Cardiac muscle cell (in vitro differentiated cells and primary cell): ENCODE measurements at regions not wholly inside any gene's neighbourhood (a gene's known extent, or its start where the extent isn't known, plus 50 kb on each side); places are given as distances from the start of the nearest gene placed in this dataset.

Source experiments
- DNase-seq, 2 donors: peaks; one replicate each; pipeline versions ENCODE4 v3.0.0 to v3.0.0-alpha.2; 2010 to 2017; ENCODE audit warnings: low read depth in 1 of 2, low spot score in 1 of 2
- H3K27ac ChIP-seq: fragments of 200-600 bp; sonication (generic); 2 replicates; pipeline ENCODE4 v1.5.1; 2016
- H3K27me3 ChIP-seq: fragments of 200-600 bp; sonication (generic); 2 replicates; pipeline ENCODE4 v1.6.0; 2016; ENCODE audit warnings: control low read depth
- H3K36me3 ChIP-seq: fragments of 200-600 bp; sonication (generic); 2 replicates; pipeline ENCODE4 v1.5.1; 2016; ENCODE audit warnings: control low read depth
- H3K4me1 ChIP-seq: fragments of 200-600 bp; sonication (generic); 2 replicates; pipeline ENCODE4 v1.8.1; 2017; ENCODE audit warnings: low read depth, mild to moderate bottlenecking, mixed run types
- H3K4me3 ChIP-seq: fragments of 200-600 bp; sonication (generic); 2 replicates; pipeline ENCODE4 v1.5.1; 2016; ENCODE audit warnings: mild to moderate bottlenecking
- H3K9me3 ChIP-seq: fragments of 200-600 bp; sonication (generic); 2 replicates; pipeline ENCODE4 v1.5.1; 2017; ENCODE audit warnings: low read depth, mild to moderate bottlenecking, control low read depth
- TF ChIP-seq, protein P1 (sequence below): IDR thresholded peaks from 2 replicates; pipeline ENCODE4 v1.5.1; 2012; ENCODE audit warnings: low read depth, mild to moderate bottlenecking, low read length

DNA sequence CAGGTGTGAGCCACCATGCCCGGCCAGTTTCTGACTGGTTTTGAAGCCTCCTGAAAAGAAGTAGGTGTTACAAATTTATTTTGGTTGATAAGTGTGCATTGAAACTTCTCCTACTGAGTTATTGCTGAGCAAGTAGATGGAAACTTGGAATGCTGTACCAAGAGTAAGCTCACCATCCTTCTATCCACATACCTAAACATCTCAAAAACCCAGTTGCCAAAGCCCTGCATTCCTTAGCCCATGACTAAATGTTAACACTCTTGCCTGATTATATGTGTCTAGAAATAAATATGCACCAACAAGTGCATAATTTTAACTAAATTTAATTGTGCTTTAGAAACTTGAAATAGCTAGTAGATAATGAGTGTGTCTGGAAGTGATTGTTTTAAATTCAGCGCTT, 357.8 kb downstream of the DUSP6 start:
- Histone ChIP-seq H3K36me3 (no peaks in the 10 kb centered on the region), H3K4me1 (peaks cover 7% of the 10 kb centered on the region), H3K27ac (no peak overlapping the region), H3K27me3 (no peaks in the 10 kb centered on the region), H3K4me3 (no peak overlapping the region), H3K9me3 (no peaks in the 10 kb centered on the region)
- TF ChIP-seq, protein P1, sequence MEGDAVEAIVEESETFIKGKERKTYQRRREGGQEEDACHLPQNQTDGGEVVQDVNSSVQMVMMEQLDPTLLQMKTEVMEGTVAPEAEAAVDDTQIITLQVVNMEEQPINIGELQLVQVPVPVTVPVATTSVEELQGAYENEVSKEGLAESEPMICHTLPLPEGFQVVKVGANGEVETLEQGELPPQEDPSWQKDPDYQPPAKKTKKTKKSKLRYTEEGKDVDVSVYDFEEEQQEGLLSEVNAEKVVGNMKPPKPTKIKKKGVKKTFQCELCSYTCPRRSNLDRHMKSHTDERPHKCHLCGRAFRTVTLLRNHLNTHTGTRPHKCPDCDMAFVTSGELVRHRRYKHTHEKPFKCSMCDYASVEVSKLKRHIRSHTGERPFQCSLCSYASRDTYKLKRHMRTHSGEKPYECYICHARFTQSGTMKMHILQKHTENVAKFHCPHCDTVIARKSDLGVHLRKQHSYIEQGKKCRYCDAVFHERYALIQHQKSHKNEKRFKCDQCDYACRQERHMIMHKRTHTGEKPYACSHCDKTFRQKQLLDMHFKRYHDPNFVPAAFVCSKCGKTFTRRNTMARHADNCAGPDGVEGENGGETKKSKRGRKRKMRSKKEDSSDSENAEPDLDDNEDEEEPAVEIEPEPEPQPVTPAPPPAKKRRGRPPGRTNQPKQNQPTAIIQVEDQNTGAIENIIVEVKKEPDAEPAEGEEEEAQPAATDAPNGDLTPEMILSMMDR = no peak
- DNase-seq = peak in 1 of 2 donors; percentile 16

DNA sequence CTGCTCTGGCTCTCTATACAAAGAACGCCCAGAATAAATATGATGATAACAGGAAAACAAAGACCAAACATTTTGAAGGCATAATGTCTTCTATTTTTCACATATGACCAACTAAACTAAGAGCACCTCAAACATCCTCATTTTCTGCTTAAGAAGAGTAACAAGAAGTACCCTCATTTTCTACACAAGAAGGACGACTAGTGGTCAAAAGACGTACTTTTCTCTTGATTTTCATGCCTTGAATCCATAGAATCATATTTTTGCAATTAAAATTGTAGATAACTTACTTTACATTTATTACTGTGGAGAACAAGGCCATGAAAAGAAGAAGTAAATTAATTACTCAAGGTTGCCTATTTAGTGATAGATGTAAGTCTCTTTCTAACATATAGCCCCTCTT, 358.6 kb downstream of the DUSP6 start:
- H3K36me3 ChIP-seq = no peaks in the 10 kb centered on the region
- H3K4me3 ChIP-seq = no peak overlapping the region
- peaks cover 7% of the 10 kb centered on the region for H3K4me1 ChIP-seq
- peak; percentile 43 to 80 for DNase-seq
- H3K27me3 ChIP-seq = no peaks in the 10 kb centered on the region
- H3K27ac ChIP-seq = no peak overlapping the region
- TF ChIP-seq, protein P1 = peak; percentile 56
- H3K9me3 ChIP-seq = no peaks in the 10 kb centered on the region

DNA sequence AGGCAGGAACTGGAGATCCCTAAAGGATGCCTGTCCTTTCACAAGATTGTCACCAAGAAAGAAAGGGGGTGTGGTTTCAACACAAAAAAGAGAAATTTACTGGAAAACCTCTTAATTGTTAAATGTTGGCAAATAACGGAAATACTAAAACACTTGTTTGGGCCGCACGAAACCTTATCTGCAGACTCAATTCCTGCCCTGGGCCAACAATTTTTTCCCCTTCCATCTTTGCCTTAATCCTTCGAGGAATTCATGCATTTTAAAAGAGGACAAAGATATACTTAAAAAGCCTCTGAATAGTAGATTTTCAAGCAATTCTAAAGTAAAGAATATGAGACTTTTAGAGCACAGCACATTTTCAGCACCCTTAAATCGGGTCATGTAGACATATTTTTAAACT, 366.2 kb downstream of the DUSP6 start:
- TF ChIP-seq, protein P1 = no peak

DNA sequence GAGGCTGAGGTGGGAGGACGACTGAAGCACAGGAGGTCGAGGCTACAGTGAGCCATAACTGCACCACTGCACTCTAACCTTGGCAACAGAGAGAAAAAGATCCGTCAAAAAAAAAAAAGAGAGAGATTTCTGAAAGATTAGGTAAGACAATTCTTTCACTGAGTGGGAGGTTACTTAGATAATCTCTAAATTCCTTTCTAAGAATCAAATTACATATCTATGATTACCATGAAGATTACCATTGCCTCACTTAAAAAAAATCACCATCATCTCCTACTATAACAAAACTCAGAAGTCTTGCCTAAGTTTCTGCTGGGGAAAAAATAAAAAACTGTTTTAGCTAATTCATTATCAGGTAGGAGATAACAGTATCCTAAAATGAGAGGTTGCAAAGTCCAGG, 366.7 kb downstream of the DUSP6 start:
- no peaks in the 10 kb centered on the region for H3K27me3 ChIP-seq
- no peak for DNase-seq
- H3K36me3 ChIP-seq = no peaks in the 10 kb centered on the region
- no peak overlapping the region for H3K27ac ChIP-seq
- no peak overlapping the region for H3K4me3 ChIP-seq
- TF ChIP-seq, protein P1 = no peak
- no peaks in the 10 kb centered on the region for H3K4me1 ChIP-seq
- H3K9me3 ChIP-seq = no peaks in the 10 kb centered on the region

More for the DNA sequence above, 366.2 kb downstream of the DUSP6 start:
- peak in 1 of 2 donors; percentile 65 for DNase-seq
- H3K36me3 ChIP-seq = no peaks in the 10 kb centered on the region
- H3K27ac ChIP-seq = no peak overlapping the region
- H3K27me3 ChIP-seq = no peaks in the 10 kb centered on the region
- no peaks in the 10 kb centered on the region for H3K9me3 ChIP-seq
- H3K4me3 ChIP-seq = no peak overlapping the region
- no peaks in the 10 kb centered on the region for H3K4me1 ChIP-seq

DNA sequence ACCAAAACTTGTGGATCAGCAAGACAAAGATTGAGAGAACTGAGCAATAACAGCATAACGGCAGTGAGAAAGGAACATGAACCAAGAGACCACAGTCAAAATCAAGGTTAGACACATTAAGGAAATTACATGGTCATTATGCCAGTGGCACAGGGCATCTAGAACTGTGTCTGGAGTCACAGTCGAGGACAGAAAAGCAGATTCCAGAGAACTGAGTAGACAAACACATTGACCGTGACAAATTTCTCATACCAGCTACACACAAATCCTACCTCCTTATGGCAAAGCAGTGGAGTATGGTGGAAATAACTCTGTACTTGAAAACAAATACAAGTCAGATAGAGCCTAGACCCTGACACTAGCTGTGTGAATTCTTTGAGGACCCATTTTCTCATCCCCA, 367.3 kb downstream of the DUSP6 start:
- TF ChIP-seq, protein P1 = no peak
- Histone ChIP-seq H3K27ac (no peak overlapping the region), H3K27me3 (no peaks in the 10 kb centered on the region), H3K4me1 (no peaks in the 10 kb centered on the region), H3K4me3 (no peak overlapping the region), H3K36me3 (no peaks in the 10 kb centered on the region), H3K9me3 (no peaks in the 10 kb centered on the region)
- DNase-seq = no peak

DNA sequence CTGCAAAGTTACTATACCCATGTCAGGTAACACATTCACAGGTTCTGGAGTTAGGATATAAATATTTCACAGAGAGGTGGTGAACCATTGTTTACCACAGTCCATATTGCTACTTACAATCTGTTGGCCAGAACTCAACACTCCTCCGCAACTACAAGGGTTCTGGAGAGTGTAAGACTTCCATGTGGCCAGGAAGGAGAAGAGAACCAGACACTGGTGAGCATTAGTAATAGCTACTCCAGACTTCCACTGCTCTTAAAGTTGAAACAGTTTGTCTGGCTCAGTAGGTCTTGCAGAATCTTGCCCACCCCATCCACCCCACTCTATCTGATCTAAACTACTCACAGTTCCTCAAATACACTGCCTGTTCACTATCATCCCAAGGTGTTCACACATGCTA, 369.6 kb downstream of the DUSP6 start:
- TF ChIP-seq, protein P1 = no peak
- Histone ChIP-seq H3K27me3 (no peaks in the 10 kb centered on the region), H3K27ac (no peak overlapping the region), H3K36me3 (no peaks in the 10 kb centered on the region), H3K9me3 (no peaks in the 10 kb centered on the region), H3K4me3 (no peak overlapping the region), H3K4me1 (no peaks in the 10 kb centered on the region)
- DNase-seq = peak in 1 of 2 donors; percentile 12
